ENCODE measurements at regions not wholly inside any gene's neighbourhood (a gene's known extent, or its start where the extent isn't known, plus 50 kb on each side); places are given as distances from the start of the nearest gene placed in this dataset.

GRCh38 chr5:27734838-27735237 is 696.5 kb upstream of the CDH9 start:
- DNase-seq (ENCODE audit: low spot score) = no peak

- no peak for DNase-seq (ENCODE audit: low spot score)
Observed at GRCh38 chr5:27733237-27733636, 694.9 kb upstream of the CDH9 start.

DNA sequence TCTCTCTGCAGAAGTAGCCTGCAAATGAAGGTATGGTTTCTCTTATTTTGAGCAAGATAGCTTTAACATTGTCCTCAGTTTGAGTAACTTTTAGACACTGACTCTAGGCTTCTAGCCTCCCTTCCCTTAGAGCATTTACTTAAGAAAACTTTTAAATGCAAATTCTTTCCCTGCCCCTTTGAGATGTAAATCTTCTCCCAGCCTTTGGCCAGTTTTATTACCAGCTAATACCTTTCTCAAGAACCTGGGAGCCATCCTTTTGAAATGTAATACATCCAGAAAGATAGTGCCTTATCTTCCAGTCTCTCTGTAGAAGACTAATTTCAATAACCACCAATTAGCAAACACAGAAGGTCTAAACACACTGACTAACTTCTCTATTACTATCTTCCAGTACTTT is 688.9 kb upstream of the CDH9 start:
- DNase-seq (ENCODE audit: low spot score) = no peak

- no peak for DNase-seq (ENCODE audit: low spot score)
Observed at GRCh38 chr5:27722337-27722736, 684.0 kb upstream of the CDH9 start.

- peak; percentile 49 for DNase-seq (ENCODE audit: low spot score)
Observed at GRCh38 chr5:27708534-27708933, 670.1 kb upstream of the CDH9 start.

DNA sequence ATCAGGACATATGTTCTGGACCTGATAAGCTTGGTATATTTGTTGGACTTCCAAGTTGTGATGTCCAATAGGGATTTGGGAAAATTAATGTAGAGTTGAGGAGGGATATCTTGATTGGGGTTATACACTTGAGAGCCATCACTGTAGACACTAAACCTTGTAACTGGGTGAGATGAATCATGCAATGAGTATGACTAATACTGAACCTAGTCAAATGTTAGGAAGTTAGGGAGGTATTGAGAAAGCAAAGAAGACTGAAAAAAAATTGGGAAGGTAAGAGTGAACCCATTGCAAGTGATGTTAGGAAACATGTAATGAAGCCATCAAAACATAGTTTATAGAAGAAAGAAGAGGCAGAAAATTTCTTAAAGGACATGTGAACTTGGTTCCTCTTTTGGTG is 668.4 kb upstream of the CDH9 start:
- DNase-seq (ENCODE audit: low spot score) = no peak

DNA sequence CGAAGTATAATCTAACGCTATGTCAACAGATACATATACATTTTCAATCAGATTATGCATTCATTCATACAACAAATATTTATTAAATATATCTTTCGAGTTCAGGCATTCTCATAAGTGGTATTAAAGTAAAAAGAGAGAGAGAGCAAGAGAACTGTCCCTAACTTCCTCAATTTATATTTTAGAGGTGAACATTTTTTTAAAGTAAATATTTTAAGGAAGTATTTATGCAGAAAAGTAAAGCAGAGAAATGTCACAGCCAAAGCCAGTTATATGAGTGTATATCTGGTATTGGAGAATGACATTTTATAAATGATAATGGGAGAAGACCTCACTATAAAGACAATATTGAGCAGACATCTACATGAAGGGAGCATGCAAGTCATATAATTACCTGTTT is 667.3 kb upstream of the CDH9 start:
- DNase-seq (ENCODE audit: low spot score) = no peak

GRCh38 chr5:27701931-27702903 is 663.8 kb upstream of the CDH9 start:
- peak; percentile 95 for DNase-seq (ENCODE audit: low spot score)

DNA sequence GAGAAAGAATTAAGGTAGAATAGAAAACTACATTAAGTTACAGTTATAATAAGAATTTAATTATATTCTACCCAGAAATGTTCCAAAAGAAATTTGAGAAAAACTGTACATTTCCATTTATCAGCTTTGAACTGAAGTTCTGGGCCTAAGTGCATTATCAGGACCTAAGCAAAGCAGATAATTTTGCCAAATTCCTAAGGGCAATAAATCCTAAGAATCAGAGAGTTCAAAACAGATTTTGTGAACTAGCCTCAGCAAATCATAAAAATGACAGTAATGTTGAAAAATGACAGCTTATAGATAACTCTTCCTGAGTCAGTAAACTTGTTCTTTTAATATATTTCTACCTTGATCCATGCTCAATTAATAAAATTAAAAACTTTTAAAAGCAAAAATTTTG is 662.1 kb upstream of the CDH9 start:
- DNase-seq (ENCODE audit: low spot score) = peak; percentile 76

- no peak for DNase-seq (ENCODE audit: low spot score)
Observed at GRCh38 chr5:27682600-27682999, 644.2 kb upstream of the CDH9 start.

GRCh38 chr5:27652505-27652904 is 614.1 kb upstream of the CDH9 start:
- DNase-seq (ENCODE audit: low spot score) = no peak

DNA sequence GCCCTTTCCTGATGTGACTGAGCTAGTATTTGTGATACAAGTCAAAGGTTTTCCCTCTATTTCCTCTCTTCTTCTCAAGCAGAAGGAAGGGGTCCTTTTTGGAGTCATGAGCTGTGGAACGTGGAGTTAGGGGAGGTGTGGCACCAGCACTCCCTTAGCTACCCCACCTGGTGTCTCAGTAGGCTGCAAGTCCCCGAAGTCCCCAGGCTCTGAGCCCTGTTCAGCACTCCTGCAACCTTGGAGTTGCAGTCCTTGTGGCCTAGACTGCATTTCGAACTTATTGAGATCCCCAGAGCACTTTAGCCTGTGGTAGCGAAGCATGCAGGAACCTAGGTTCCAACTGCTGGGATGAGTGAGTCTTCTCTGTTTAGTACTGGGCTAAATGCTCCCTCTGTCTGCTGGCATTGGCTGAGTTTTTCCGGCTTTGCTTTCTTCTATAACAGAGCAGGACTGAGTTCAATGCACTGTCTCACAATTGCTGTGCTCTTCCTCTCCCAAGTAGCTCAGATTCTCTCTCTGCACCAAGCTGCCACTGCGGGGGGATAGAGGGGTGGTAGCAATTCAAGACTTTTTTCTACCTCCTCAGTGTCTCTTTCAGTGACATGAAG is 600.7 kb upstream of the CDH9 start:
- no peak for DNase-seq (ENCODE audit: low spot score)

GRCh38 chr5:27619982-27620381 is 581.6 kb upstream of the CDH9 start:
- DNase-seq (ENCODE audit: low spot score) = no peak

DNA sequence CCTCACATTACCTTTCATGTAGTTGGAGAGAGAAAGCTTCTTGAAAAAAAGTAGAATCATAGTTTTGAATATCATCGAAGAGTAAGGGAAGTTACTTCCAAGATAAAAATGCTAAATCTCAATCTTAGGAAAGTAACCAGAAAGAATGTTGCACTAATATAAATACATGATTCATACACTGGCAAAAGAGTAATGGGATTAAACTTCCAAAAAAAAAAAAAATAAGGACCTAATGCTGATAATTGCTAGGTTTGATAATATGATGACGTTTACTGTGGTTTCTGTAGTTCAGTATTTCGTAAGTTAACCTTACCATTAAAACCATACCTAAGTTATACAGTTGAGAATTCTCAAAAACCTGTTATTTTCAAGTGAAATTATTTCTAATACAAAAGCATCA is 573.8 kb upstream of the CDH9 start:
- peak; percentile 9 for DNase-seq (ENCODE audit: low spot score)

- no peak for DNase-seq (ENCODE audit: low spot score)
Observed at GRCh38 chr5:27608992-27609391, 570.6 kb upstream of the CDH9 start.

GRCh38 chr5:27598576-27598975 is 560.2 kb upstream of the CDH9 start:
- DNase-seq (ENCODE audit: low spot score) = peak; percentile 6

- DNase-seq (ENCODE audit: low spot score) = peak; percentile 8
Observed at GRCh38 chr5:27594141-27594540, 555.8 kb upstream of the CDH9 start.

GRCh38 chr5:27592231-27592630 is 553.8 kb upstream of the CDH9 start:
- peak; percentile 52 for DNase-seq (ENCODE audit: low spot score)

- DNase-seq (ENCODE audit: low spot score) = no peak
Observed at GRCh38 chr5:27590503-27590902, 552.1 kb upstream of the CDH9 start.

DNA sequence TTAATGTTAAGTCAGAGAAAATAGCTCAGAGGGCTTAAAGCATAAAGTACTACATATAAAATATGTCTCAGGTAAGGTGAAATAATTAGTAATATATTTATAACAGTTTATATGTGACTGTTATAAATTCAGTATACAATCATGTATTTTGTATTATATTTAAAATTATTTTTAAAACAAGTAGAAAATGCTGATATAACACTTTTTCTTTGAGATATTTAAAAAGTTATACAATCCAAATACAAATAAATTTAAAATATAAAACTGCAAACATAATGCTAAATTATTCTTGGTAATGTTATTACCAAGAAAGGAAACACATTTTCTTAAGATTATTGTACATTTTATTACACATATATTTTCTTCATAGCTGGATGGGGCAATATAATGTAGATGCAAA is 539.9 kb upstream of the CDH9 start:
- DNase-seq (ENCODE audit: low spot score) = no peak

DNA sequence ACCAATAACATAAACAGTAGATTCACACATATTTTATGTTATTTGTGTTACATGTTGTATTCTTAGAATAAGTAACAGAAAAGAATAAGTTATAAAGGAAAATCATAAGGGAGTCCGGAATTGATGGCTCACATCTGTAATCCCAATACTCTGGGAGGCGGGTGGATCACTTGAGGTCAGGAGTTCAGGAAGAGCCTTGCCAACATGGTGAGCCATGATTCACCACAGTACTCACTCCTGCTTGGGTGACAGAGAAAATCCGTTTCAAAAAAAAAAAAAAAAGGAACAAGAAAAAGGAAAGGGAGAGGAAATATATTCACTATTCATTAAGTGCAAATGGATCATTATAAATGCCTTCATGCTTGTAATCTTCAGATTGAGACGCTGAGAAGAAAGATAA is 533.3 kb upstream of the CDH9 start:
- DNase-seq (ENCODE audit: low spot score) = no peak

GRCh38 chr5:27568811-27569210 is 530.4 kb upstream of the CDH9 start:
- DNase-seq (ENCODE audit: low spot score) = no peak

DNA sequence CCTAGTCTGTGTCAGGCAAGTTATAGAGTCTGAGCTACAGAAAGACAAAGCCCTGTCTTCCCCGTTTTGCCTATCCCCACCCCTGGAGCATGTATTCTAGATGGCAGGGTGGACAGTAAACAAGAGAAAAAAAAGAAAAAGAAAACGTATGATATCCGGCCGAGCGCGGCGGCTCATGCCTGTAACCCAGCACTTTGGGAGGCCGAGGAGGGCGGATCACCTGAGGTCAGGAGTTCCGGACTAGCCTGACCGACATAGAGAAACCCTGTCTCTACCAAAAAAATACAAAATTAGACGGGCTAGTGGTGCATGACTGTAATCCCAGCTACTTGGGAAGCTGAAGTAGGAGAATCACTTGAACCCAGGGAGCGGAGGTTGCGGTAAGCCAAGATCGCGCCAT is 523.0 kb upstream of the CDH9 start:
- DNase-seq (ENCODE audit: low spot score) = no peak
